LNCaP clone FGC (cell line): ENCODE measurements at regions not wholly inside any gene's neighbourhood (a gene's known extent, or its start where the extent isn't known, plus 50 kb on each side); places are given as distances from the start of the nearest gene placed in this dataset.

Experiments used
- DNase-seq: peaks from one replicate; pipeline ENCODE4 v3.0.0-alpha.2; 2011; ENCODE audit warnings: low read depth
- H3K4me3 ChIP-seq: 2 replicates; pipeline ENCODE4 v1.5.1; 2011; ENCODE audit warnings: mild to moderate bottlenecking, low read depth, low read length, control low read depth
- CTCF ChIP-seq: IDR thresholded peaks from 2 replicates; pipeline ENCODE4 v1.5.1; 2012; ENCODE audit warnings: mild to moderate bottlenecking; ENCODE audit not compliant: control insufficient read depth, insufficient read depth; ENCODE audit errors: extremely low read depth

- no peak for TF ChIP-seq CTCF
- no peak overlapping the region for H3K4me3 ChIP-seq
- DNase-seq = no peak
Measured at GRCh38 chr4:12200226-12200625, 771.5 kb upstream of the HS3ST1 start.

DNA sequence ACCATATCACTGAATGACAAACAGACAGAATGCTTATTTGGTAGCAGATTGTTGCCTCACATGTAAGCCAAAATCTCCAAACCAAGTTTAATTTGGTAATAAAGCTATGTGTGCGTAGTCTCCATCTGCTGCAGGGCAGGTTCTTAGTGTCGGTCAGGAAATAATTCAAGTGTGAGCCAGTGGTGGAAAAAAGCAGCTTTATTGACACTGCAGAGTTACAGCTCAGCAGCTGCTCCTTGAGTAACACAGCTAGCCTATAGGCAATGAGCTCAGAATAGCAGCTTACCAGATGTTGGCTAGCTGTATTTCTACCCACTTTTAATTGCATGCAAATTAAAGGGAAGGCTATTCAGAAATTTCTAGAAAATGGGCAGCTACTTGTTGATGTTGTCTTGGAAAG, 757.8 kb upstream of the HS3ST1 start:
- H3K4me3 ChIP-seq = no peak overlapping the region
- no peak for DNase-seq
- TF ChIP-seq CTCF = no peak

DNA sequence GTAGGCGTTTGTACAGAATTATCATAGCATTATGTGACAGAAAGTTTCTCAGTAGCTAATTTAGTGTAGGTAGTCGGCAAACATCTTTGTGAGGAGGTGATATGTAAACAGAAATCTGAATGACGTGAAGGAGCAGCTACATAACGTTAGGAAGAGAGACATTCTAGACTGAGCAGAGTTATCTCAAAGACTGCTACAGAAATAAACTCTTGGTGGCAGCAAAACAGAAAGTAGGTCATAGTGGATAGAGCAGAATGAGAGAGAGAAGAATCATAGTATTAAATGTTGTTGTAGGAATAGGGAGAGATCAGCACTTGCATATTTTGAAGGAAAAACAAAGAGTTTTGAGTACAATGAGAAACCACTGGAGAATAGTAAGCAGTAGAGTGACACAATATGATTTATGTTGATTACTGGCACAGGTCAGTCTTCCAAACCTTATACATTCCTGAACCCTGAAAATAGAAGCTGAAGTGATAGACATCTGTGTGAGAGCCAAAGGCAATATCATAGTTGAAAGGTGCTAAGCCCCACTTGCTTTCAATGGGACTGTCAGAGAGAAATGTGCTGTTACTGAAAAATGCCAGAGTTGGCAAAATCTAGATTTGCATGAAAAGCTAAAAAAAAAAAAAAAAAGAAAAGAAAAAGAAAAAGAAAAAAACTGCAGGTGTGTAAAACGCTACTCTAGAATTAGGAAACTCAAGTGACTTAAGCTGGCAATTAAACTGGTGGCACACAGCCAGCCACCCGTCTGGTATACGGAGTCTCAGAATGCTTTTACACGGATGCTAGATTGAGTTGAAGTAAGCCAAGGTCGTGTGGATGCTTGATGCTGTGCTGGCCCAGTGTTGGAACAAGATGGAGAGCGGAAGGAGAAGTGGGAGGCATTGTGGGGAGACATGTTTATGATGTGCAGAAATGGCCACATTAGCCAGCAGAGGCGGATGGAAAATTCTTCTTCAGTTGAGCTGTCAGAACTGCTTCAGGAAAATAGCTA, 750.2 kb upstream of the HS3ST1 start:
- DNase-seq = no peak

GRCh38 chr4:12177416-12177815, 748.7 kb upstream of the HS3ST1 start:
- no peak for TF ChIP-seq CTCF
- DNase-seq = no peak
- H3K4me3 ChIP-seq = no peak overlapping the region

More for the DNA sequence above, 750.2 kb upstream of the HS3ST1 start:
- no peak for TF ChIP-seq CTCF
- H3K4me3 ChIP-seq = no peak overlapping the region

GRCh38 chr4:12173496-12173895, 744.8 kb upstream of the HS3ST1 start:
- TF ChIP-seq CTCF = no peak
- no peak overlapping the region for H3K4me3 ChIP-seq

DNA sequence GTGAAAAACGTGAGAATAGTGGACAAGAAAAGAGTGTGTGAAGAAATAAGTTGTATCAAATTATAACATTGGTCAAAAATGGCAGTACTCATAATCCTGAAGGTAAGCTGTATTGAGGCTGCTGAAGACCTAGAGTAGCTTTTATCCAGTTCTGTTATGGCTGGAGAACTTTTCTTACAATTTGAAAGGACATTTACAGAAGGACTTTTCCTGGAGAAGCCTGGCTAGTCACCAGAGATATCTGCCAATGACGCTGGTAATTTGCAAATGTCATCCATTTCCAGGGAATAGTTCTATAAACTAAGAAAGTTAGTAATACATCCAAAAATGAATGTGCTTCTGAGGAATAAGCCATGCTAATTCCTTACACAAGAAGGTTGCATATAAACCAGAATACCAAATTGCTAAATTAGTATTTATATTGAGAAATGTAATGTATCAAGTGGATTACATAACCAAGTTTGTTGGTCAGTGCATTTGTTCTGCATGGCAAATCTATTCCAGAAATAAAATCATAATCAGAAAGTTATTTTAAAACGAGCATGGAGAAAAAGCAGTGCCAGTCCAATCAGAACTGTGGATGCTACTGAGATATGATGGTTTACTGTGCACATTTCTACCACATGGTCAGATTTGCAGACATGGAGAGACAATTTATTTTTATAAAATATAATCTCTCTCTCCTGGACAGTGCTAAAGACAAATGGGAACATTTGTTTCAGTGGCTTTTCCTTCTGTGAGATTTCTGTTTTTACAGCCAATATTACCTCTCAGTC, 743.7 kb upstream of the HS3ST1 start:
- no peak overlapping the region for H3K4me3 ChIP-seq
- no peak for DNase-seq
- TF ChIP-seq CTCF = no peak

More at GRCh38 chr4:12173496-12173895, 744.8 kb upstream of the HS3ST1 start:
- DNase-seq = no peak
